A204.1 (cell line): ENCODE measurements at regions not wholly inside any gene's neighbourhood (a gene's known extent, or its start where the extent isn't known, plus 50 kb on each side); places are given as distances from the start of the nearest gene placed in this dataset.
"Not testable (repeated sequence)": the region's sequence is repeated elsewhere in the genome, so short reads cannot be mapped to it uniquely, and the experiment has no call there.

Source experiments
- FAIRE-seq: peaks from 2 replicates; lab custom pipeline; 2012; peaks lifted over from hg19 to GRCh38; lab: Jason Lieb, UNC

GRCh38 chr7:106713452-106713851 is 52.5 kb upstream of the CCDC71L start:
- FAIRE-seq: not testable (repeated sequence)

GRCh38 chr7:106714590-106715442 is 53.9 kb upstream of the CCDC71L start:
- FAIRE-seq: not testable (repeated sequence)

GRCh38 chr7:106715730-106716129 is 54.8 kb upstream of the CCDC71L start:
- FAIRE-seq: no peak

GRCh38 chr7:106717254-106717954 is 56.4 kb upstream of the CCDC71L start:
- no peak for FAIRE-seq

- FAIRE-seq: no peak
Observed at GRCh38 chr7:106717955-106718871, 57.3 kb upstream of the CCDC71L start.

GRCh38 chr7:106720641-106721040 is 59.7 kb upstream of the CCDC71L start:
- FAIRE-seq: no peak

- no peak for FAIRE-seq
Observed at GRCh38 chr7:106721816-106722785, 61.1 kb upstream of the CCDC71L start.

GRCh38 chr7:106723398-106723797 is 62.4 kb upstream of the CCDC71L start:
- FAIRE-seq: no peak

- no peak for FAIRE-seq
Observed at GRCh38 chr7:106729720-106730385, 68.9 kb upstream of the CCDC71L start.

GRCh38 chr7:106731187-106731586 is 70.2 kb upstream of the CCDC71L start:
- no peak for FAIRE-seq

GRCh38 chr7:106731646-106732444 is 70.9 kb upstream of the CCDC71L start:
- FAIRE-seq: no peak

- FAIRE-seq: no peak
Observed at GRCh38 chr7:106735637-106736036, 74.7 kb upstream of the CCDC71L start.

- no peak for FAIRE-seq
Observed at GRCh38 chr7:106736123-106736507, 75.2 kb upstream of the CCDC71L start.

GRCh38 chr7:106736508-106737201 is 75.7 kb upstream of the CCDC71L start:
- no peak for FAIRE-seq

- FAIRE-seq: peak; percentile 90
Observed at GRCh38 chr7:106737202-106737562, 76.2 kb upstream of the CCDC71L start.

GRCh38 chr7:106740806-106741205 is 79.8 kb upstream of the CCDC71L start:
- FAIRE-seq: no peak

GRCh38 chr7:106744563-106745091 is 83.7 kb upstream of the CCDC71L start:
- no peak for FAIRE-seq

- FAIRE-seq: not testable (repeated sequence)
Observed at GRCh38 chr7:106747301-106747700, 86.3 kb upstream of the CCDC71L start.

GRCh38 chr7:106747804-106748203 is 86.8 kb upstream of the CCDC71L start:
- FAIRE-seq: no peak
